Fibroblast of mammary gland (primary cell): ENCODE measurements at regions not wholly inside any gene's neighbourhood (a gene's known extent, or its start where the extent isn't known, plus 50 kb on each side); places are given as distances from the start of the nearest gene placed in this dataset.
A peak's percentile ranks its signal among the peaks of the same experiment; 100 is the strongest.

Experiments used
- DNase-seq: peaks from one replicate; pipeline ENCODE4 v3.0.0-alpha.2; 2010; ENCODE audit warnings: low read depth
- H3K4me3 ChIP-seq: 2 replicates; pipeline ENCODE4 v1.5.1; 2011; ENCODE audit warnings: low read depth, mild to moderate bottlenecking, low read length, moderate library complexity; ENCODE audit not compliant: control insufficient read depth
- TF ChIP-seq, protein P1 (sequence below): conservative IDR thresholded peaks from 2 replicates; pipeline ENCODE4 v1.5.1; 2011; ENCODE audit warnings: low read depth, low read length, inconsistent platforms; ENCODE audit not compliant: control insufficient read depth, insufficient read depth

DNA sequence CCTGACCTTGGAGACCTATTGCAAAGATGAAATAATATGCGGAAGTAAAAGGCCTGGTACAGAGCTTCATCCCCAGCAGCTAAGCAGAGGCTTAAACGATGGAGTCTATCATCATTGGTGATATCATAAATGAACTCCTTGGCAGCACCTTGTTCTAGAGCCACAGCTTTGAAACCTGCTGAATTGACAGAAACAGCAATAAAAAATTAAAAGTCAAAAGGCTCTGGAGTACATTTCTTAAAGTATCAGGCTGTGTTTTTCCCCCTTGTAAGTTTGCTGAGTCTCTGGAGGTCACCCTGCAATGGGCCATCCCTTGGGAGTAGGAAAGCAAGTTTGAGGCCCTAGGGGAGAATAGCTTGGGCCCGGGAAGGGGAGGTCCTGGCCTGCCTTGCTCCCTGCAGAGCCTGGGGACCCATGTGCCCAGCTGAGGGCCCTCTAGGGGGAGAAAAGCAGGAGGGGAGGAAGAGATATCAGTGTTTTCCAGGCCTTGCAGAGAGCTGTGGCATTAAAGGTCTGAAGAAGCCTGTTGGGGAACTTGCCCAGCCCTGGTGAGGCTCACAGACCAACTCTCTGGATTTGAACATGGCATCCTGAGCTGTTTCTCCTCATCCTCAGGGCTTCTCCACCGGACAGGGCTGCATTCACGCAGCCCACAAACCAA is 416.1 kb downstream of the ZNF536 start:
- TF ChIP-seq, protein P1, sequence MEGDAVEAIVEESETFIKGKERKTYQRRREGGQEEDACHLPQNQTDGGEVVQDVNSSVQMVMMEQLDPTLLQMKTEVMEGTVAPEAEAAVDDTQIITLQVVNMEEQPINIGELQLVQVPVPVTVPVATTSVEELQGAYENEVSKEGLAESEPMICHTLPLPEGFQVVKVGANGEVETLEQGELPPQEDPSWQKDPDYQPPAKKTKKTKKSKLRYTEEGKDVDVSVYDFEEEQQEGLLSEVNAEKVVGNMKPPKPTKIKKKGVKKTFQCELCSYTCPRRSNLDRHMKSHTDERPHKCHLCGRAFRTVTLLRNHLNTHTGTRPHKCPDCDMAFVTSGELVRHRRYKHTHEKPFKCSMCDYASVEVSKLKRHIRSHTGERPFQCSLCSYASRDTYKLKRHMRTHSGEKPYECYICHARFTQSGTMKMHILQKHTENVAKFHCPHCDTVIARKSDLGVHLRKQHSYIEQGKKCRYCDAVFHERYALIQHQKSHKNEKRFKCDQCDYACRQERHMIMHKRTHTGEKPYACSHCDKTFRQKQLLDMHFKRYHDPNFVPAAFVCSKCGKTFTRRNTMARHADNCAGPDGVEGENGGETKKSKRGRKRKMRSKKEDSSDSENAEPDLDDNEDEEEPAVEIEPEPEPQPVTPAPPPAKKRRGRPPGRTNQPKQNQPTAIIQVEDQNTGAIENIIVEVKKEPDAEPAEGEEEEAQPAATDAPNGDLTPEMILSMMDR: no peak
- DNase-seq: no peak
- H3K4me3 ChIP-seq: no peak overlapping the region

DNA sequence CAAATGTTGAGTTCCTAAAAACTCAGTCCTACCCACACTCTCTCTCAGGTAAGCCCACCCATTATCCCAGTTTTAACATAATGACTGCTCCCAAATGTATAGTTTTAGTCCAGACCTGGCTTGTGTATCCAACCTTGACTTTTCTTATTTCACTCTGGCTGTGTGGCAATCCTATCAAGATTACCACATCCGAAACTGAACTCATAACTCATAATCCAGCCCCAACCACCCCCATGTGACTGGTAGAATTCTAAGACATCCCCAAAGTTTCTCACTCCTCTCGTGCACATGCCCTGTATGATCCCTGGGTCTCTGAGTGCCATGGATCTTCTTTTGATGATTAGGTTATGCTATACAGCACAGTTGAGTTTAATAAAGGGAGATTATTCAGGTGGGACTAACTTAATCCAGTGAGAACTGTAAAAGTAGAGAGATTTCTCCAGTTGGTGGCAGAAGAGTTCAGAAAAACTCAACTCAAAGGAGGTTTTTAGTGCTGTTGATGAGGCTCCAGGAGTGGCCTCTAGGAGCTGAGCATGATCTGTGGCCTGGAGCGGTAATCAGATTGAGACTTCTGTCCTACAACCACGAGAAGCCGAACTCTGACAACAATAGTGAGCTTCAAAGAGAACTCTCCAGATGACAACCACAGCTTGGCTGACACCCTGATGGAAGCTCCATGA is 413.4 kb downstream of the ZNF536 start:
- no peak overlapping the region for H3K4me3 ChIP-seq
- no peak for DNase-seq
- TF ChIP-seq, protein P1: no peak

DNA sequence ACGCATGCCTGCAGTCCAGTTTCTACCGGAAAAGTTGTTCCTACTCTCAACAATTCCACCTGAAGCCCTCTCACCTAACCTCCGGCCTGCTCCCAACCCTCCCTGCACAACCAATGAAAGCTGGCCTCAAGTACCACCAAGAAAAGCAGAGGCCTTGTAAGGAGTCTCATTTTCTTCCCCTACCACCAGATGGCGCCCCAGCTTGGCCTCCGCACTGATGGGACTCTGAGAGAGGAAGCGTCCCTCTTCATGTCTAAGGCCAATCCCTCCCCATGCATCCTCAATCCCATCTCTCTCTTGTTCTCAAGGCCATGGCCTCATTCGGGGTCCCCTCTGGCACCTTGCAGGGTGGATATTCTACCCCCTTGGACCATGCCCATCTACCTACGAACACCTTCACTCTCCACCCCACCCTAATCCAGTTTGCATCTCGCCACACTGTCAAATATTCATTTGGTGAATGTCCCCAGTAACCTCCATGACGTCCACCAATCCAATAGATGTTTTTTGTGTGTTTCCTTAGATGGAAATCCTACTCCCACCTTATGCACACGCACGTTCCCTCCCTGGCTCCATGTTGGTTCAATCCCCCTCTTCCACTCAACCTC is 412.8 kb downstream of the ZNF536 start:
- TF ChIP-seq, protein P1: peak; percentile 62
- H3K4me3 ChIP-seq: no peak overlapping the region
- peak; percentile 39 for DNase-seq

DNA sequence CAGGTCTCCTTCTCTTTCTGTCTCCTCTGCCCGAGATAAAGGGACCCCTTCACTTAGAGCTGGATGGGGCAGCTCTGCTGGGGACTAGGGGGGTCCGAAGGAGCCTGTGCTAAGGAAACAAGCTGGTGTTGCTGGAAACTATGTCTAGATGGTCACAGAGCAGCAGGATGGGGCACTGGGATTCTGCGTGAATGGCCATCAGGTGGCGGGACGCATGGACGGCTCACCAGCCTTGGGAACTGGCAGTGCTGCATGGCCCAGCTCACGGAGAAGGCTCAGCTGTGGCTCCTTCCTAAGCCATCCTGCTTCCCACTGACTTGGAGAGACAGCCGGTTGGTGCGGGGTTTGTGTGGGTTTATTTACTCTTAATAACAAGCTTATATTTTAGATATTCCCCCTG is 411.8 kb downstream of the ZNF536 start:
- H3K4me3 ChIP-seq: no peak overlapping the region
- TF ChIP-seq, protein P1: no peak
- DNase-seq: no peak

DNA sequence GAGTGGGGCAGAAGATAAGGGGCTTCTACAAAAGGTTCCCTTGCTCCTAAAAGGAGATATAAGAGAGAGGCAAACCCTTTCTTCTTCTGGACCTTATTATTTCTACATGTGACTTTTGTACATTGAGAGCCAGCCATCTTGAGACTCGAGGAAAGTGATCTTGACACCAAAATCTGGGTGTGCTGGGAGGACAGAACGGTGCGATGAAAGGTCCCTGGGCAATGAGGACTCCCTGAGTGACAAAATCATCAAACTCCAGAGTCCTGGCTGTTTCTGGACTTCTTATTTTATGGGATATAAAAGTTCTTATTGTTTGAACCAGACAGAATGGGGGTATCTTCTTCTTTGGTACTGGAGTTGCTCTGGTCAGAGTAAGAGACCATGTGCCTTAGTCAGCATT is 411.0 kb downstream of the ZNF536 start:
- TF ChIP-seq, protein P1: no peak
- no peak for DNase-seq
- H3K4me3 ChIP-seq: no peak overlapping the region

DNA sequence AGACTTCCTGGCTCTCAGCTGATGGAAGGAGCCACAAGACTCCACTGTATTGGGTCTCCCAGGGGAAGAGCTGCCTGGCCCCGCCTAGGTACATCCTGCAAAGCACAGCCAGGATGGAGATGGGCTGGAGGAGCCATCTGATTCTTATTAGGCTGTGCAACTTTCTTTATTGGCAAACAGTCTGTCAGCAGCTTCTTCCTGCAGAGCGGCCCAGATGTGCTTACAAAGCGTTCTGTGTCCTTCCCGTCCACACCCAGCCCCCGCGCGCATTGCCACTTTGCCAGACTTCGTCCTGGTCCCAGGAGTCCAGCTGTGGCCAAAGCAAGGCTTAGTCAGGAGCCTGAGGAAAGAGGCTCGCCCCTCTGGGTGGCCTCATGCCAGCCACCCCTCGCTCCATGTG is 409.3 kb downstream of the ZNF536 start:
- TF ChIP-seq, protein P1: no peak
- DNase-seq: peak; percentile 47
- no peak overlapping the region for H3K4me3 ChIP-seq
